ENCODE measurements at regions not wholly inside any gene's neighbourhood (a gene's known extent, or its start where the extent isn't known, plus 50 kb on each side); places are given as distances from the start of the nearest gene placed in this dataset.

DNA sequence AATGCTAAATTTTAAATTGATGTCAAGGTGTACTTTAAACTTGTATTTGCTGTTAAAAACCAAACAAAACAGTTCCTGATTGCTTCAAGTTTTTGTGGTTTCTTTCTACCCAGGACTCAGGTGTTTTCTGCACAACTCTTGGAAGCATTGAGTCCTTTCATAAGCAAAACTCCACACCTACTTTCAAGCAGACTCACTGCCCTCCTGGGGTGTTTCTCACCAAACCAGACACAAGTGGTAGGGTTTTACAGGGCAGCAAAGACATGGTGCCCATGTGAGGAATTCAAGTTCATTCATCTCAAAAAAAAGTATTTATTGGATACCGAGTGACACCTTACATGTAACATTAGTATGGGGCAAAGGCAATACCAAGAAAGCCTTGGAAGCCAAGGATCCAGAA, 146.7 kb upstream of the BNIP2 start:
- no peak for DNase-seq (ENCODE audit: extremely low spot score, unreplicated experiment)
- TF ChIP-seq, protein P1, sequence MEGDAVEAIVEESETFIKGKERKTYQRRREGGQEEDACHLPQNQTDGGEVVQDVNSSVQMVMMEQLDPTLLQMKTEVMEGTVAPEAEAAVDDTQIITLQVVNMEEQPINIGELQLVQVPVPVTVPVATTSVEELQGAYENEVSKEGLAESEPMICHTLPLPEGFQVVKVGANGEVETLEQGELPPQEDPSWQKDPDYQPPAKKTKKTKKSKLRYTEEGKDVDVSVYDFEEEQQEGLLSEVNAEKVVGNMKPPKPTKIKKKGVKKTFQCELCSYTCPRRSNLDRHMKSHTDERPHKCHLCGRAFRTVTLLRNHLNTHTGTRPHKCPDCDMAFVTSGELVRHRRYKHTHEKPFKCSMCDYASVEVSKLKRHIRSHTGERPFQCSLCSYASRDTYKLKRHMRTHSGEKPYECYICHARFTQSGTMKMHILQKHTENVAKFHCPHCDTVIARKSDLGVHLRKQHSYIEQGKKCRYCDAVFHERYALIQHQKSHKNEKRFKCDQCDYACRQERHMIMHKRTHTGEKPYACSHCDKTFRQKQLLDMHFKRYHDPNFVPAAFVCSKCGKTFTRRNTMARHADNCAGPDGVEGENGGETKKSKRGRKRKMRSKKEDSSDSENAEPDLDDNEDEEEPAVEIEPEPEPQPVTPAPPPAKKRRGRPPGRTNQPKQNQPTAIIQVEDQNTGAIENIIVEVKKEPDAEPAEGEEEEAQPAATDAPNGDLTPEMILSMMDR (IDR thresholded peaks at IDR 0.05), result no peak
- Mint-ChIP-seq H3K36me3 (ENCODE audit: unreplicated experiment) (no peaks in the 10 kb centered on the region), H3K9me3 (ENCODE audit: unreplicated experiment) (no peaks in the 10 kb centered on the region), H3K4me3 (ENCODE audit: unreplicated experiment) (no peak overlapping the region), H3K27me3 (ENCODE audit: unreplicated experiment) (no peaks in the 10 kb centered on the region), H3K4me1 (ENCODE audit: unreplicated experiment) (no peaks in the 10 kb centered on the region), H3K27ac (ENCODE audit: unreplicated experiment) (no peak overlapping the region)

DNA sequence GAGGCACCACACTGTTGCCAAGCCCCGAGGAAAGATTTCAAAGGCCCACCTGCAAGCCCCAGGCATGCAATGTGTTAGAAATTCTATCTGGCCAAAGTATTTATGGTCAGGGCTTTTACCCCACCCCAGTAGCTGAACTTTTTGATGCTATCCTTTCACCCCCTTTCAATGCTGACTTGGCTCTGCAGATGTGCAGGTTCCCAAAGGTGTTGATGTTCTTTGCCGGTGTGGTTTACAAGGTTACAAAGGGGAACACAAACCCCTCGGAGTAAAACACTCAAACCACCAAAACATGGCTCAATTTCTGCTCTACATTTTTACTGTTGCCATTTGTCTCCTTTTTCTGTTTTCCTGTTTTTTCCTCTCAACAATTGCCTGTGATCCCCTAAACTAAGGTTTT, 145.4 kb upstream of the BNIP2 start:
- Mint-ChIP-seq H3K4me3 (ENCODE audit: unreplicated experiment) (no peak overlapping the region), H3K9me3 (ENCODE audit: unreplicated experiment) (no peaks in the 10 kb centered on the region), H3K27ac (ENCODE audit: unreplicated experiment) (no peak overlapping the region), H3K36me3 (ENCODE audit: unreplicated experiment) (no peaks in the 10 kb centered on the region), H3K27me3 (ENCODE audit: unreplicated experiment) (no peaks in the 10 kb centered on the region), H3K4me1 (ENCODE audit: unreplicated experiment) (no peaks in the 10 kb centered on the region)
- TF ChIP-seq, protein P1 (IDR thresholded peaks at IDR 0.05), result no peak
- DNase-seq (ENCODE audit: extremely low spot score, unreplicated experiment), result no peak

DNA sequence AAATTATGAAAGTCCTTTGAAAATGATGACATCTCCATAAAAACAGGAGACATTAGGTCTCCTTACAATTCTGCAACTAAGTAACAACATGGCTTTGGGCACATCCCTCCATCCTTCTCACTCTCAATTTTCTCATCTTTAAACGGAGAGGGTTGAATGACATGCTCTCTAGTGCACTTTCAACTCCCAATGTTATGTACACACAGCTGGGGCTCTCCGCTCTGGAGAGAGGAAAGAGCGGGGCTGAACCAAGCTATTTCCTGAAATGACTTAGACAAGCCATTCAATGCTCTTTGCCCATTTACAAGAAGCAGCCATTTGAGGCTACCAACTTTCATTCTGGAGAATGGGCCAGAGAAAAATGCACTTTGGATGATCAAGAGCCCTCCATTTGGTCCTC, 144.2 kb upstream of the BNIP2 start:
- Mint-ChIP-seq H3K36me3 (ENCODE audit: unreplicated experiment) (no peaks in the 10 kb centered on the region), H3K27ac (ENCODE audit: unreplicated experiment) (no peak overlapping the region), H3K4me1 (ENCODE audit: unreplicated experiment) (no peaks in the 10 kb centered on the region), H3K27me3 (ENCODE audit: unreplicated experiment) (no peaks in the 10 kb centered on the region), H3K4me3 (ENCODE audit: unreplicated experiment) (no peak overlapping the region), H3K9me3 (ENCODE audit: unreplicated experiment) (no peaks in the 10 kb centered on the region)
- DNase-seq (ENCODE audit: extremely low spot score, unreplicated experiment), result no peak
- TF ChIP-seq, protein P1 (IDR thresholded peaks at IDR 0.05), result no peak

DNA sequence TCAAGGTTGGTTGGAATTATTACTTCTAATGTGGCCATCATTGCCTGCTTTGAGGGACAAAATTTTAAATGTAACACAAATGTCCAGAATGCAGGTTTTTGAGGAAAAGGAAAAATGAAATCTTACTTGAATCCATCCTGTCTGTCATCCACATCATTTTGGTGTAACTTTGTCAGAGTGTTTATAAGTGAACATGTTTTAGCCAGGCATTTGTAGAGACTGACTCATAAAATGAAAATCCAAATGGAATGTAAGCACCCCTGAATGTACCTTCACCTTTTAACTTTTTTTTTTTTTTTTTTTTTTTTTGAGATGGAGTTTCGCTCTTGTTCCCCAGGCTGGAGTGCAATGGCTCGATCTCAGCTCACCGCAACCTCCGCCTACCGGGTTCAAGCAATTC, 141.8 kb upstream of the BNIP2 start:
- H3K27ac Mint-ChIP-seq (ENCODE audit: unreplicated experiment), result no peak overlapping the region
- H3K4me3 Mint-ChIP-seq (ENCODE audit: unreplicated experiment), result no peak overlapping the region
- TF ChIP-seq, protein P1 (IDR thresholded peaks at IDR 0.05), result no peak
- no peak for DNase-seq (ENCODE audit: extremely low spot score, unreplicated experiment)
- no peaks in the 10 kb centered on the region for H3K36me3 Mint-ChIP-seq (ENCODE audit: unreplicated experiment)
- H3K4me1 Mint-ChIP-seq (ENCODE audit: unreplicated experiment), result no peaks in the 10 kb centered on the region
- no peaks in the 10 kb centered on the region for H3K27me3 Mint-ChIP-seq (ENCODE audit: unreplicated experiment)
- no peaks in the 10 kb centered on the region for H3K9me3 Mint-ChIP-seq (ENCODE audit: unreplicated experiment)

DNA sequence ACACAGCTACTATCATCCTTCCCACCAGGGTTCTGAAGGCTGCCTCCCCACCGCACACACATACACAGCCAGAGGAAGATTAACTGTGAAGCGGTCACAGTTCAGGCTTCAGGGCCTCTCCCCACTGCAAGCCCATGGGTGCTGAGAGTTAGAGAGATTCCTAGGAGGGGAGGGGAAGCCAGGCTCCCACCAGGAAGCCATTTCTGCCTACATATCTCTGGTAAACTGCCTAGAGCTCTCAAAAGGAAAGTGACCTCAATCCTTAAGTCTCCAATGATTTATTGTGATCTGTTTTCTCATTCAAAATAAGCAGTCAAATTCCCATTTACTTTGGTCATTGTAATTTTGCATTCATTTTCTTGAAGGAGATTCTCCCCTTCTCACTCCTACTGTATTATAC, 141.0 kb upstream of the BNIP2 start:
- Mint-ChIP-seq H3K27me3 (ENCODE audit: unreplicated experiment) (no peaks in the 10 kb centered on the region), H3K36me3 (ENCODE audit: unreplicated experiment) (no peaks in the 10 kb centered on the region), H3K4me3 (ENCODE audit: unreplicated experiment) (no peak overlapping the region), H3K9me3 (ENCODE audit: unreplicated experiment) (no peaks in the 10 kb centered on the region), H3K4me1 (ENCODE audit: unreplicated experiment) (no peaks in the 10 kb centered on the region), H3K27ac (ENCODE audit: unreplicated experiment) (no peak overlapping the region)
- TF ChIP-seq, protein P1 (IDR thresholded peaks at IDR 0.05), result no peak
- no peak for DNase-seq (ENCODE audit: extremely low spot score, unreplicated experiment)
